Vagina (tissue), 2 donors: ENCODE measurements at regions not wholly inside any gene's neighbourhood (a gene's known extent, or its start where the extent isn't known, plus 50 kb on each side); places are given as distances from the start of the nearest gene placed in this dataset.

Experiments
- POLR2A ChIP-seq, 2 donors: fragments of 450-650 bp; IDR thresholded peaks; one replicate each; pipeline ENCODE4 v1.6.1; 2017; ENCODE audit warnings: antibody characterized with exemption in 2 of 2, mild to moderate bottlenecking in 2 of 2, moderate library complexity in 2 of 2
- POLR2AphosphoS5 ChIP-seq, 2 donors: sonication (generic); formaldehyde crosslinking; IDR thresholded peaks; one replicate each; pipeline ENCODE4 v1.9.0; 2017; ENCODE audit warnings: antibody characterized with exemption in 2 of 2, mild to moderate bottlenecking in 2 of 2, low read depth in 1 of 2; ENCODE audit not compliant: insufficient read depth in 1 of 2
- TF ChIP-seq, protein P1 (sequence below), 3 experiments: fragments of 450-650 bp in 2 of 3; fragments of 200-600 bp in 1 of 3; sonication (generic) in 1 of 3; IDR thresholded peaks; one replicate each; pipeline ENCODE4 v1.5.1; 2017 to 2019; ENCODE audit warnings: antibody characterized with exemption in 3 of 3, mild to moderate bottlenecking in 2 of 3, moderate library complexity in 2 of 3

DNA sequence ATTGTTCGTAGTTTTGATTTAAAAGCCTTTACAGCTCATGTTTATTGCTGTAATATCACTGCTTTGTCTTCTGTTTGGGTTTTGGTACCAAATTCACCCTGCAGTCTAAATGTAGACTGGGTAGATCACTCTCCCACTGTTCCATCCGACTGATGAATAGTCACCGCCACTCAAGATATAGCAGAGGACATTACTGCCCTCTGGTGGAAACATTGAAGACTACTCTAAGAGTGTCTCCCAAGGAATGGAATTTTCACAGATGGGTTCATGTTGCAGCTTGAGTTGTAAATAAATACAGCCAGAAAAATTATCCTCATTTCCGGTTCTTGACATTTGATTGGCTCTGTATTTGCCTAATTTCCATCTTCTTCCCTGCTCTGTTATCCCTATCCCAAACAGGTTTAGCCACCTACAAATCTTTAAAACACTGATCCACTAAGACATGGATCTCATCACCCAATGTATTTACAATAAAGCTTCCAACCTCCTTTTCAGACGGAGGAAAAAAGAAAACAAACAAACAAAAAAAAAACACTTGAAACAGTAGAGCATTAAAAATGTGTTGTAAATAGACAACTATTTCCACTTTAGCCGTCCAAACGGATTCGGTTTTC is 198.3 kb upstream of the CPNE8 start:
- TF ChIP-seq, protein P1, sequence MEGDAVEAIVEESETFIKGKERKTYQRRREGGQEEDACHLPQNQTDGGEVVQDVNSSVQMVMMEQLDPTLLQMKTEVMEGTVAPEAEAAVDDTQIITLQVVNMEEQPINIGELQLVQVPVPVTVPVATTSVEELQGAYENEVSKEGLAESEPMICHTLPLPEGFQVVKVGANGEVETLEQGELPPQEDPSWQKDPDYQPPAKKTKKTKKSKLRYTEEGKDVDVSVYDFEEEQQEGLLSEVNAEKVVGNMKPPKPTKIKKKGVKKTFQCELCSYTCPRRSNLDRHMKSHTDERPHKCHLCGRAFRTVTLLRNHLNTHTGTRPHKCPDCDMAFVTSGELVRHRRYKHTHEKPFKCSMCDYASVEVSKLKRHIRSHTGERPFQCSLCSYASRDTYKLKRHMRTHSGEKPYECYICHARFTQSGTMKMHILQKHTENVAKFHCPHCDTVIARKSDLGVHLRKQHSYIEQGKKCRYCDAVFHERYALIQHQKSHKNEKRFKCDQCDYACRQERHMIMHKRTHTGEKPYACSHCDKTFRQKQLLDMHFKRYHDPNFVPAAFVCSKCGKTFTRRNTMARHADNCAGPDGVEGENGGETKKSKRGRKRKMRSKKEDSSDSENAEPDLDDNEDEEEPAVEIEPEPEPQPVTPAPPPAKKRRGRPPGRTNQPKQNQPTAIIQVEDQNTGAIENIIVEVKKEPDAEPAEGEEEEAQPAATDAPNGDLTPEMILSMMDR (IDR thresholded peaks at IDR 0.05), result peak in 2 of 3 experiments; percentile 27 to 56
- TF ChIP-seq POLR2A (IDR thresholded peaks at IDR 0.05) (no peak), POLR2AphosphoS5 (IDR thresholded peaks at IDR 0.05; ENCODE audit: insufficient read depth in 1 of 2, low read depth in 1 of 2) (no peak)
